H1 (cell line): ENCODE measurements at regions not wholly inside any gene's neighbourhood (a gene's known extent, or its start where the extent isn't known, plus 50 kb on each side); places are given as distances from the start of the nearest gene placed in this dataset.

Source experiments
- CTCF ChIA-PET: fragments of 300-600 bp; sonication (Branson Sonifier 250); formaldehyde crosslinking; loops from one replicate; lab custom pipeline; 2021; ENCODE audit not compliant: partially characterized antibody; lab: Charles Lee
- POLR2A ChIA-PET: fragments of 300-600 bp; sonication (Branson Sonifier 250); formaldehyde crosslinking; loops from one replicate; lab custom pipeline; 2021; ENCODE audit warnings: inconsistent platforms; ENCODE audit not compliant: partially characterized antibody; lab: Charles Lee
- DNase-seq, 2 experiments: peaks; one replicate each; pipeline versions ENCODE4 v3.0.0 to v3.0.0-alpha.2; 2010 to 2022; ENCODE audit warnings: low spot score in 2 of 2, low read depth in 1 of 2, mixed read lengths in 1 of 2
- FAIRE-seq: peaks from 2 replicates; lab custom pipeline; 2011; peaks lifted over from hg19 to GRCh38; lab: Jason Lieb, UNC
- H2AFZ ChIP-seq: 2 replicates; pipeline ENCODE4 v1.8.1; 2012; ENCODE audit warnings: low read length, inconsistent platforms
- H2AK5ac ChIP-seq: 2 replicates; pipeline ENCODE4 v1.6.1; 2013; ENCODE audit warnings: low read depth, low read length
- H2BK120ac ChIP-seq: replicated peaks from 2 replicates; pipeline ENCODE3; 2013; ENCODE audit warnings: low read depth, low read length, inconsistent platforms
- H2BK12ac ChIP-seq: 2 replicates; pipeline ENCODE4 v1.6.1; 2013; ENCODE audit warnings: low read depth, low read length
- H2BK15ac ChIP-seq: 2 replicates; pipeline ENCODE4 v1.6.1; 2013; ENCODE audit warnings: low read length
- H2BK20ac ChIP-seq: 2 replicates; pipeline ENCODE4 v1.6.1; 2013; ENCODE audit warnings: low read length
- H2BK5ac ChIP-seq: 2 replicates; pipeline ENCODE4 v1.6.1; 2013; ENCODE audit warnings: low read depth, low read length
- H3K14ac ChIP-seq: 2 replicates; pipeline ENCODE4 v1.6.1; 2013; ENCODE audit warnings: inconsistent platforms; ENCODE audit not compliant: insufficient read length
- H3K18ac ChIP-seq: 2 replicates; pipeline ENCODE4 v1.6.1; 2013; ENCODE audit warnings: low read length; ENCODE audit errors: extremely low read depth
- H3K23ac ChIP-seq: 2 replicates; pipeline ENCODE4 v1.6.1; 2013; ENCODE audit warnings: inconsistent platforms; ENCODE audit not compliant: insufficient read length
- H3K23me2 ChIP-seq: 2 replicates; pipeline ENCODE4 v1.6.1; 2013; ENCODE audit warnings: low read depth, low read length
- H3K27ac ChIP-seq: 2 replicates; pipeline ENCODE4 v1.6.1; 2011; ENCODE audit warnings: low read depth, low read length, inconsistent platforms
- H3K27me3 ChIP-seq, 4 experiments: replicated peaks in 1 of 4; 1 replicate in 1 of 4; 2 replicates in 3 of 4; pipeline versions ENCODE4 v1.6.1 to v1.8.1; 2011 to 2013; ENCODE audit warnings: low read length in 3 of 4, mild to moderate bottlenecking in 3 of 4, inconsistent platforms in 2 of 4, mixed read lengths in 2 of 4, moderate library complexity in 1 of 4; ENCODE audit not compliant: control insufficient read depth in 3 of 4, insufficient read depth in 3 of 4; ENCODE audit errors: extremely low read depth in 1 of 4
- H3K36me3 ChIP-seq, 4 experiments: 2 replicates each; pipeline versions ENCODE4 v1.6.1 to v1.8.1; 2011 to 2013; ENCODE audit warnings: mild to moderate bottlenecking in 4 of 4, low read length in 3 of 4, moderate library complexity in 2 of 4, control low read depth in 1 of 4, inconsistent platforms in 1 of 4; ENCODE audit not compliant: insufficient read depth in 4 of 4, control insufficient read depth in 2 of 4
- H3K4ac ChIP-seq: replicated peaks from 2 replicates; pipeline ENCODE3; 2013; ENCODE audit warnings: low read length, low read depth, mixed read lengths, inconsistent platforms; ENCODE audit not compliant: insufficient read length
- H3K4me1 ChIP-seq, 4 experiments: replicated peaks in 1 of 4; 1 replicate in 1 of 4; 2 replicates in 3 of 4; pipeline versions ENCODE4 v1.6.1 to v1.8.1; 2011 to 2013; ENCODE audit warnings: low read length in 3 of 4, inconsistent platforms in 2 of 4, mixed read lengths in 1 of 4; ENCODE audit not compliant: insufficient read depth in 4 of 4, control insufficient read depth in 3 of 4
- H3K4me2 ChIP-seq, 2 experiments: 2 replicates each; pipeline versions ENCODE4 v1.6.1 to v1.8.1; 2011 to 2013; ENCODE audit warnings: low read depth in 2 of 2, low read length in 2 of 2, control low read depth in 1 of 2, inconsistent platforms in 1 of 2, mild to moderate bottlenecking in 1 of 2; ENCODE audit not compliant: insufficient read depth in 1 of 2
- H3K4me3 ChIP-seq, 4 experiments: fragments of 200-600, 300-600 bp in 1 of 4; sonication (generic), shearing (Covaris generic), sonication (Bioruptor Twin) in 1 of 4; 2 replicates each; pipeline versions ENCODE4 v1.5.1 to v1.8.1; 2011 to 2016; ENCODE audit warnings: low read length in 4 of 4, low read depth in 3 of 4, control low read depth in 2 of 4, inconsistent platforms in 2 of 4, mild to moderate bottlenecking in 2 of 4, mixed read lengths in 1 of 4, moderate library complexity in 1 of 4; ENCODE audit not compliant: insufficient read depth in 2 of 4; ENCODE audit errors: extremely low read depth in 1 of 4
- H3K56ac ChIP-seq: replicated peaks from 2 replicates; pipeline ENCODE3; 2013; ENCODE audit warnings: low read depth, mild to moderate bottlenecking, mixed read lengths, low read length, inconsistent platforms; ENCODE audit not compliant: insufficient read length
- H3K79me1 ChIP-seq: 2 replicates; pipeline ENCODE4 v1.6.1; 2013; ENCODE audit warnings: low read depth, low read length, control low read depth
- H3K79me2 ChIP-seq, 2 experiments: 2 replicates each; pipeline versions ENCODE4 v1.6.1 to v1.8.1; 2012 to 2013; ENCODE audit warnings: low read length in 2 of 2, mild to moderate bottlenecking in 2 of 2, inconsistent platforms in 1 of 2; ENCODE audit not compliant: insufficient read depth in 2 of 2, control insufficient read depth in 1 of 2
- H3K9ac ChIP-seq, 4 experiments: replicated peaks in 1 of 4; 1 replicate in 1 of 4; 2 replicates in 3 of 4; pipeline versions ENCODE4 v1.6.1 to v1.8.1; 2011 to 2013; ENCODE audit warnings: low read depth in 3 of 4, low read length in 3 of 4, control low read depth in 2 of 4, mild to moderate bottlenecking in 2 of 4, moderate library complexity in 2 of 4, inconsistent platforms in 1 of 4; ENCODE audit errors: extremely low read depth in 1 of 4
- H3K9me3 ChIP-seq, 2 experiments: 2 replicates each; pipeline versions ENCODE4 v1.6.1 to v1.8.1; 2012 to 2013; ENCODE audit warnings: mild to moderate bottlenecking in 2 of 2, moderate library complexity in 2 of 2, control low read depth in 1 of 2, inconsistent platforms in 1 of 2, low read depth in 1 of 2, low read length in 1 of 2, mixed read lengths in 1 of 2; ENCODE audit not compliant: insufficient read depth in 2 of 2
- H4K20me1 ChIP-seq, 2 experiments: replicated peaks in 1 of 2; 2 replicates each; pipeline versions ENCODE3 to v1.8.1; 2011 to 2013; ENCODE audit warnings: inconsistent platforms in 2 of 2, low read length in 2 of 2, mild to moderate bottlenecking in 1 of 2; ENCODE audit not compliant: insufficient read depth in 2 of 2, control insufficient read depth in 1 of 2
- H4K5ac ChIP-seq: 2 replicates; pipeline ENCODE4 v1.6.1; 2013; ENCODE audit warnings: low read length, low read depth, mixed read lengths, inconsistent platforms; ENCODE audit not compliant: insufficient read length
- H4K8ac ChIP-seq: 2 replicates; pipeline ENCODE4 v1.8.0; 2013; ENCODE audit warnings: mild to moderate bottlenecking, moderate library complexity, low read length, inconsistent platforms; ENCODE audit not compliant: insufficient read depth; ENCODE audit errors: extremely low read depth
- H4K91ac ChIP-seq: replicated peaks from 2 replicates; pipeline ENCODE3; 2013; ENCODE audit warnings: low read length, mixed read lengths, inconsistent platforms; ENCODE audit not compliant: insufficient read length
- GABPA ChIP-seq: IDR thresholded peaks from 2 replicates; pipeline ENCODE4 v1.6.1; 2011; ENCODE audit warnings: mild to moderate bottlenecking, low read length, moderate library complexity, borderline replicate concordance; ENCODE audit not compliant: insufficient read depth
- HDAC6 ChIP-seq: IDR thresholded peaks from one replicate; pipeline ENCODE4 v1.7.1; 2012; ENCODE audit warnings: low read depth, mild to moderate bottlenecking, inconsistent platforms, low read length, moderate library complexity
- KDM5A ChIP-seq: fragments of 200-600 bp; IDR thresholded peaks from 2 replicates; pipeline ENCODE4 v1.7.1; 2012; ENCODE audit warnings: mild to moderate bottlenecking, low read length, inconsistent platforms, mixed read lengths
- MAFK ChIP-seq: IDR thresholded peaks from 2 replicates; pipeline ENCODE4 v1.6.1; 2012; ENCODE audit warnings: low read depth, mild to moderate bottlenecking, improper control_type of control experiment, low read length
- SP1 ChIP-seq: IDR thresholded peaks from 2 replicates; pipeline ENCODE4 v1.6.1; 2011; ENCODE audit warnings: low read depth, low read length
- TBP ChIP-seq: IDR thresholded peaks from 2 replicates; pipeline ENCODE4 v1.6.1; 2011; ENCODE audit warnings: low read depth, low read length, improper control_type of control experiment
- WGBS, 2 experiments: shearing (Covaris generic) in 1 of 2; methylation state at CpG; one replicate each; pipeline versions ENCODE4 v1.1.6 to v1.1.7; 2013 to 2015; ENCODE audit warnings: low lambda C conversion rate in 2 of 2, mixed read lengths in 2 of 2, inconsistent platforms in 1 of 2, low coverage in 1 of 2, missing lambda C conversion rate in 1 of 2; ENCODE audit not compliant: insufficient replicate concordance in 2 of 2, insufficient coverage in 1 of 2, insufficient read length in 1 of 2; ENCODE audit errors: extremely low coverage in 1 of 2, missing lambda C conversion rate in 1 of 2; 5-methylcytosine and 5-hydroxymethylcytosine counted together

GRCh38 chr18:70420146-70420898 is 131.5 kb downstream of the SOCS6 start:
- no peak overlapping the region for H4K91ac ChIP-seq
- no peak overlapping the region for H3K14ac ChIP-seq
- H2BK15ac ChIP-seq, result no peak overlapping the region
- no peak overlapping the region for H2BK120ac ChIP-seq
- no peak for TF ChIP-seq SP1
- no peak for TF ChIP-seq TBP
- no peak for TF ChIP-seq GABPA
- no peak for TF ChIP-seq KDM5A
- TF ChIP-seq HDAC6, result no peak
- TF ChIP-seq MAFK, result no peak
- no peaks in the 10 kb centered on the region for H3K79me2 ChIP-seq
- H2BK20ac ChIP-seq, result no peak overlapping the region
- ChIA-PET POLR2A (no interaction called here), CTCF (interaction anchor here (0.6 to 1.5 kb wide), 2 partner anchors 28 to 35 kb away, joined by 3 to 6 read pairs; no protein-coding TSS in a partner anchor)
- H2BK12ac ChIP-seq, result no peak overlapping the region
- peaks cover 0 to 14% (median 6%) of the 10 kb centered on the region in 4 experiments; a peak in 4 of 7 replicates for H3K4me1 ChIP-seq
- no peak overlapping the region for H3K4me3 ChIP-seq
- no peaks in the 10 kb centered on the region for H3K27me3 ChIP-seq
- H4K20me1 ChIP-seq, result no peaks in the 10 kb centered on the region
- no peak overlapping the region for H2AFZ ChIP-seq
- H2AK5ac ChIP-seq, result no peak overlapping the region
- H2BK5ac ChIP-seq, result no peak overlapping the region
- H3K18ac ChIP-seq, result no peak overlapping the region
- FAIRE-seq, result no peak
- WGBS, 2 experiments, result 82% methylated on average over 4 of the region's 4 CpGs; no CpG with 5 or more reads in 1 of the 2 experiments
- H3K36me3 ChIP-seq, result no peaks in the 10 kb centered on the region
- H3K27ac ChIP-seq, result no peak overlapping the region
- no peak overlapping the region for H3K23ac ChIP-seq
- H3K4ac ChIP-seq, result no peak overlapping the region
- H4K5ac ChIP-seq, result no peak overlapping the region
- no peak overlapping the region for H3K9ac ChIP-seq
- no peak overlapping the region for H3K4me2 ChIP-seq
- H3K9me3 ChIP-seq, result no peaks in the 10 kb centered on the region
- H4K8ac ChIP-seq, result no peak overlapping the region
- no peak for DNase-seq
- no peak overlapping the region for H3K56ac ChIP-seq
- no peaks in the 10 kb centered on the region for H3K23me2 ChIP-seq
- H3K79me1 ChIP-seq, result no peaks in the 10 kb centered on the region
